Gastroesophageal sphincter (tissue), 4 donors: ENCODE measurements at regions not wholly inside any gene's neighbourhood (a gene's known extent, or its start where the extent isn't known, plus 50 kb on each side); places are given as distances from the start of the nearest gene placed in this dataset.
"Not testable (repeated sequence)": the region's sequence is repeated elsewhere in the genome, so short reads cannot be mapped to it uniquely, and the experiment has no call there.

Source experiments
- ATAC-seq: fragments of 150-250 bp; one replicate; pipeline ENCODE4 v1.9.1; 2016; ENCODE audit warnings: mild to moderate bottlenecking, moderate library complexity
- H3K27ac ChIP-seq, 4 donors: fragments of 200-600 bp; sonication (generic) in 3 of 4; 1 replicate in 3 of 4; 2 replicates in 1 of 4; pipeline ENCODE4 v1.5.1; 2016 to 2019
- H3K27me3 ChIP-seq: fragments of 200-600 bp; sonication (generic); one replicate; pipeline ENCODE4 v1.5.1; 2019
- H3K36me3 ChIP-seq, 2 donors: fragments of 200-600 bp; sonication (generic); one replicate each; pipeline ENCODE4 v1.5.1; 2019; ENCODE audit warnings: control low read depth in 1 of 2
- H3K4me1 ChIP-seq, 3 donors: fragments of 200-600 bp; sonication (generic); 1 replicate in 2 of 3; 2 replicates in 1 of 3; pipeline ENCODE4 v1.5.1; 2016 to 2019; ENCODE audit warnings: control low read depth in 2 of 3
- H3K4me3 ChIP-seq, 2 donors: fragments of 200-600 bp; sonication (generic); one replicate each; pipeline ENCODE4 v1.5.1; 2019; ENCODE audit warnings: mild to moderate bottlenecking in 1 of 2, moderate library complexity in 1 of 2
- H3K9me3 ChIP-seq, 3 donors: fragments of 200-600 bp; sonication (generic); one replicate each; pipeline ENCODE4 v1.5.1; 2017 to 2019; ENCODE audit warnings: control low read depth in 2 of 3
- EP300 ChIP-seq: sonication (generic); formaldehyde crosslinking; IDR thresholded peaks from one replicate; pipeline ENCODE4 v1.6.1; 2017; ENCODE audit warnings: antibody characterized with exemption, mild to moderate bottlenecking
- POLR2A ChIP-seq, 2 donors: fragments of 450-650 bp; IDR thresholded peaks; one replicate each; pipeline ENCODE4 v1.6.1; 2017; ENCODE audit warnings: antibody characterized with exemption in 2 of 2, mild to moderate bottlenecking in 2 of 2, moderate library complexity in 1 of 2
- POLR2AphosphoS5 ChIP-seq: sonication (generic); formaldehyde crosslinking; IDR thresholded peaks from one replicate; pipeline ENCODE4 v1.6.1; 2017; ENCODE audit warnings: antibody characterized with exemption
- WGBS, 2 donors: methylation state at CpG; one replicate each; pipeline ENCODE4 v1.1.5; 2018; ENCODE audit warnings: low coverage in 1 of 2; 5-methylcytosine and 5-hydroxymethylcytosine counted together
- TF ChIP-seq, protein P1 (sequence below), 4 experiments: fragments of 200-600 bp in 2 of 4; fragments of 450-650 bp in 2 of 4; sonication (generic) in 1 of 4; IDR thresholded peaks; one replicate each; pipeline ENCODE4 v1.5.1; 2017 to 2019; ENCODE audit warnings: antibody characterized with exemption in 4 of 4, mild to moderate bottlenecking in 2 of 4, moderate library complexity in 2 of 4

- H3K27ac ChIP-seq: no peak overlapping the region
- TF ChIP-seq EP300 (no peak), POLR2A (IDR thresholded peaks at IDR 0.05) (no peak), POLR2AphosphoS5 (no peak)
- TF ChIP-seq, protein P1, sequence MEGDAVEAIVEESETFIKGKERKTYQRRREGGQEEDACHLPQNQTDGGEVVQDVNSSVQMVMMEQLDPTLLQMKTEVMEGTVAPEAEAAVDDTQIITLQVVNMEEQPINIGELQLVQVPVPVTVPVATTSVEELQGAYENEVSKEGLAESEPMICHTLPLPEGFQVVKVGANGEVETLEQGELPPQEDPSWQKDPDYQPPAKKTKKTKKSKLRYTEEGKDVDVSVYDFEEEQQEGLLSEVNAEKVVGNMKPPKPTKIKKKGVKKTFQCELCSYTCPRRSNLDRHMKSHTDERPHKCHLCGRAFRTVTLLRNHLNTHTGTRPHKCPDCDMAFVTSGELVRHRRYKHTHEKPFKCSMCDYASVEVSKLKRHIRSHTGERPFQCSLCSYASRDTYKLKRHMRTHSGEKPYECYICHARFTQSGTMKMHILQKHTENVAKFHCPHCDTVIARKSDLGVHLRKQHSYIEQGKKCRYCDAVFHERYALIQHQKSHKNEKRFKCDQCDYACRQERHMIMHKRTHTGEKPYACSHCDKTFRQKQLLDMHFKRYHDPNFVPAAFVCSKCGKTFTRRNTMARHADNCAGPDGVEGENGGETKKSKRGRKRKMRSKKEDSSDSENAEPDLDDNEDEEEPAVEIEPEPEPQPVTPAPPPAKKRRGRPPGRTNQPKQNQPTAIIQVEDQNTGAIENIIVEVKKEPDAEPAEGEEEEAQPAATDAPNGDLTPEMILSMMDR (IDR thresholded peaks at IDR 0.05): no peak
- H3K4me3 ChIP-seq: no peak overlapping the region
- H3K27me3 ChIP-seq: peaks cover 5% of the 10 kb centered on the region
- no peaks in the 10 kb centered on the region for H3K36me3 ChIP-seq
- H3K4me1 ChIP-seq: no peaks in the 10 kb centered on the region
- ATAC-seq: no peak
- 86% methylated on average over 1 of the region's 9 CpGs; no CpG with 5 or more reads in 1 of the 2 donors for WGBS, 2 donors
- H3K9me3 ChIP-seq: no peaks in the 10 kb centered on the region
Observed at GRCh38 chr11:70596091-70596490, 197.8 kb downstream of the CTTN start.

DNA sequence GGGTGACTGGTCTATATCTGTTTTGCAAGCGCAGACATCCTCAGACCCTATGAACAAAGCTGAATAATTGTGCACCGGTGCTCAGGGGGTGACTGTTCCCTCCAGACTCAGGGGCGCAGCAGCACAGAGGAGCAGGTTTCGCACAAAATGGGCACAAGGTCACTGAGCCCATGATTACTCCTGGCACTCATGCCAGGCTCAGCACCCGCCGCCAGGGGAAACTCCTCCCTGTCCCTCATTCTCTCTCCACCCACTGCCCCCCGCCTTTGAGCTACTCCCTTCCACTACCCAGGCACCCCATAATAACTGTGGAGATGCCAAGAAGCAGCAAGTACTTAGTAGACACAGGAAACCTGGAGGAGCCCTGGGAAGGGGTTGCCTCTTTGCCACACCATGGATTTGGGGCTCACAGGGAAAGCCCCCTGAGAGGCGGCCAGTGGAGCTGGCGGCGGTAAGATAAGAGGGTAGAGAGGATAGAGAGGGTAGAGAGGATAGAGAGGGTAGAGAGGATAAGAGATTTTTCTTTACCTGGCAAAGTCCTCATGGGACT, 198.8 kb downstream of the CTTN start:
- Histone ChIP-seq H3K9me3 (no peaks in the 10 kb centered on the region), H3K4me1 (no peaks in the 10 kb centered on the region), H3K4me3 (no peak overlapping the region), H3K36me3 (no peaks in the 10 kb centered on the region), H3K27me3 (peaks cover 5% of the 10 kb centered on the region), H3K27ac (no peak overlapping the region)
- no peak for ATAC-seq
- TF ChIP-seq POLR2A (IDR thresholded peaks at IDR 0.05) (no peak), EP300 (no peak), POLR2AphosphoS5 (no peak)
- TF ChIP-seq, protein P1 (IDR thresholded peaks at IDR 0.05): no peak
- WGBS, 2 donors: 80 to 95% methylated on average over 1 to 7 of the region's 10 CpGs

DNA sequence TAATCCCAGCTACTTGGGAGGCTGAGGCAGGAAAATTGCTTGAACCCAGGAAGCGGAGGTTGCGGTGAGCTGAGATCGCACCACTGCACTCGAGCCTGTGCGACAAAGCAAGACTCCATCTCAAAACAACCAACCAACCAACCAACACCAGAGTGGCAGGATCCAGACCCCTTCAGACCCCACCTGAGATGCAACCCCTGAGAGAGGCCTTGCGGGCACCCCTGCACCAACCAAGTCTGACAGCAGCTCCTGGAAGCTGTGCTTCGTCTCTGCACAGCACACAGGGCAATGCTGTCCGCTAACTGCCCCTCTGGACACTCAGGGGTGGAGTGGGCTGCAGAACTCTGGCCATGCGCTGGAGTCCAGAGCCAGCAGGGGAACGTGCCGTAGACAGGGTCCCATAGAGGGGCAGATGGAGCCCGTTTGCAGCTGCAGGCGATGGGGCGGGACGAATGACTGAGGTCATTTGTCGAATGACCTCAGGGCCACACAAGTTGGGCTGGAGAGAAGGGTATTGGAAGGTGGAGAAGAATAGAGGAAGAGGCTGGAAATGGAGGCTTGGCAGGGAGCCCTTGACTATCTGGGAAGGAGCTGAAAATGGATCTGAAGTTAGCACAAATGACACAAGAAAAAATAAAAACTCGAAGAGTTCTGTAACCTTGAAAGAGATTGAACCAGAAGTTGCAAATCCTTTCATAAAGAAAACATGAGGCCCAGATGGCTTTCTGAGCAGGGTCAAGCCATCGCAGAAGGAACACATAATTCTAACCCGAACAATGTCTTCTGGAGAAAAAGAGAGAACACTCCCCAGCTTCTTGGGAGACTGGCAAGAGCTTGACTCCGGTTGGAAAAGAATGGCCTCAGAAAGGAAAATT, 199.7 kb downstream of the CTTN start:
- Histone ChIP-seq H3K27me3 (peaks cover 5% of the 10 kb centered on the region), H3K27ac (no peak overlapping the region), H3K4me1 (no peaks in the 10 kb centered on the region), H3K36me3 (no peaks in the 10 kb centered on the region), H3K4me3 (no peak overlapping the region), H3K9me3 (no peaks in the 10 kb centered on the region)
- no peak for ATAC-seq
- TF ChIP-seq EP300: no peak
- TF ChIP-seq, protein P1 (IDR thresholded peaks at IDR 0.05): no peak
- TF ChIP-seq POLR2AphosphoS5: no peak
- TF ChIP-seq POLR2A (IDR thresholded peaks at IDR 0.05): no peak
- 46 to 66% methylated on average over 11 to 13 of the region's 20 CpGs for WGBS, 2 donors

GRCh38 chr11:70600911-70601415, 202.6 kb downstream of the CTTN start:
- H3K27ac ChIP-seq, H3K4me1 ChIP-seq, H3K27me3 ChIP-seq, H3K9me3 ChIP-seq, ATAC-seq, H3K4me3 ChIP-seq, H3K36me3 ChIP-seq: not testable (repeated sequence)
- WGBS, 2 donors: 89 to 93% methylated on average over 3 to 5 of the region's 7 CpGs

DNA sequence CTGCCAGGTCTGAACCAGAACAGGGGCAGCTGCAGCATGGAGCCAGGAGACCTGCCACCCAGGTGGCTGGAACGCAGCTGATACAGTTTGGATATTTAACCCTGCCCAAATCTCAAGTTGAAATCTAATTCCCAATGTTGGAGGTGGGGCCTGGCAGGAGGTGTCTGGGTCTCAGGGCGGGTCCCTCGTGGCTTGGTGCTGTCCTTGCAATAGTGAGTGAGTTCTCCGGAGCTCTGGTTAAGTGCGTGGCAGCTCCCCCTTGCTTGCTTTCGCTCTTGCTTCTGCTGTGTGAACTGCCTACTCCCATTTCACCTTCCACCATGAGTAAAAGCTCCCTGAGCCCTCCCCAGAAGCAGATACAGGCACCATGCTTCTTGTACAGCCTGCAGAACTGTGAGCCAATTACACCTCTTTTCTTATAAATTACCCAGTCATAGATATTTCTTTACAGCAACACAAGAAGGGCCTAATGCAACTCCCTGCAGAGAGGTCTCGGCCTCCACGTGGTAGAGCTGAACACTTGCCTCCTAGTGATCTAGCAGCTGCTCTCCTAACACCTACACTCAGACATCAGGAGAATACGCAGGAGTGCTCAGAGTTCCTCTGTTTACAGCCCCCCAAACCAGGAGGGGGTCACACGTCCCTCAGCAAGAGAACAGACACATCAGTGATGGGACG, 203.7 kb downstream of the CTTN start:
- ATAC-seq: no peak
- H3K9me3 ChIP-seq: no peaks in the 10 kb centered on the region
- no peak overlapping the region for H3K4me3 ChIP-seq
- no peak overlapping the region for H3K27ac ChIP-seq
- TF ChIP-seq POLR2A (IDR thresholded peaks at IDR 0.05): no peak
- TF ChIP-seq, protein P1 (IDR thresholded peaks at IDR 0.05): no peak
- no peak for TF ChIP-seq EP300
- TF ChIP-seq POLR2AphosphoS5: no peak
- 69 to 72% methylated on average over 3 to 6 of the region's 11 CpGs for WGBS, 2 donors
- no peaks in the 10 kb centered on the region for H3K27me3 ChIP-seq
- no peaks in the 10 kb centered on the region for H3K4me1 ChIP-seq
- H3K36me3 ChIP-seq: no peaks in the 10 kb centered on the region
